Thyroid gland (tissue), 4 donors: ENCODE measurements at regions not wholly inside any gene's neighbourhood (a gene's known extent, or its start where the extent isn't known, plus 50 kb on each side); places are given as distances from the start of the nearest gene placed in this dataset.

ENCODE experiments used
- DNase-seq, 2 donors: peaks; one replicate each; pipeline ENCODE4 v3.0.0-alpha.2; 2019
- H3K27ac ChIP-seq, 3 donors: fragments of 200-600 bp; sonication (generic); 1 replicate in 2 of 3; 2 replicates in 1 of 3; pipeline ENCODE4 v1.5.1; 2016 to 2019; ENCODE audit warnings: mild to moderate bottlenecking in 1 of 3, moderate library complexity in 1 of 3
- H3K27me3 ChIP-seq: fragments of 200-600 bp; sonication (generic); one replicate; pipeline ENCODE4 v1.5.1; 2019
- H3K36me3 ChIP-seq, 2 donors: fragments of 200-600 bp; sonication (generic); one replicate each; pipeline ENCODE4 v1.5.1; 2016 to 2019
- H3K4me1 ChIP-seq, 2 donors: fragments of 200-600 bp; sonication (generic); one replicate each; pipeline ENCODE4 v1.5.1; 2017 to 2019
- H3K4me3 ChIP-seq, 3 donors: fragments of 200-600 bp; sonication (generic); replicated peaks in 1 of 3; 1 replicate in 2 of 3; 2 replicates in 1 of 3; pipeline ENCODE4 v1.5.1; 2016; ENCODE audit warnings: mild to moderate bottlenecking in 1 of 3
- H3K9me3 ChIP-seq: fragments of 200-600 bp; sonication (generic); one replicate; pipeline ENCODE4 v1.5.1; 2017
- CTCF ChIP-seq, 6 experiments: fragments of 200-600 bp in 3 of 6; fragments of 450-650 bp in 3 of 6; sonication (generic) in 3 of 6; IDR thresholded peaks; one replicate each; pipeline ENCODE4 v1.5.1; 2016 to 2019; ENCODE audit warnings: antibody characterized with exemption in 6 of 6, mild to moderate bottlenecking in 2 of 6, inconsistent platforms in 1 of 6, moderate library complexity in 1 of 6
- POLR2A ChIP-seq, 2 donors: fragments of 450-650 bp; IDR thresholded peaks; one replicate each; pipeline ENCODE4 v1.6.1; 2017; ENCODE audit warnings: antibody characterized with exemption in 2 of 2, mild to moderate bottlenecking in 2 of 2, moderate library complexity in 1 of 2
- WGBS, 2 donors: methylation state at CpG; one replicate each; pipeline ENCODE4 v1.1.5; 2017; 5-methylcytosine and 5-hydroxymethylcytosine counted together
- intact Hi-C: fragments of 100-400 bp; cut with DNase I; formaldehyde crosslinking; loops from one replicate; pipeline ENCODE4 v1.15.1; 2023

DNA sequence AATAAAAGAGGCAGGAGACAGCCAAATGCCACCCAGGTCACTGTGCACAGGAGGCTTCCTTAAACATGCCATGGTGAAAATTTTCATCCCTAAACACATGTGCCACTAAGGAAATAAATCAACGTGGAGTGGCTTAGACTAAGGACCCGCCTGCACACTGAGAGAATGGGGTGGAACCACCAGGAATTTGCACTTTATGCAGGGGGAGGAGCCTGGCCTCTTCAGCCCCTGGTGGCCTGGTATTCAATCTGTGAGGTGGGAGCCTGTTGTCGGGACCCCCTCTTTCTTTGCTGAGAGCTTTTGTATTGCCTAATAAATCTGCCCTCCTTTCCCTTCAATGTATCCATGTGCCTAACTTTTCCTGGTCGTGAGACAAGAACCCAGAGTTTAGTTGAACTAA is 204.6 kb upstream of the NRP1 start:
- H3K4me1 ChIP-seq, result no peaks in the 10 kb centered on the region
- H3K27me3 ChIP-seq, result no peaks in the 10 kb centered on the region
- H3K27ac ChIP-seq, result no peak overlapping the region
- TF ChIP-seq POLR2A (IDR thresholded peaks at IDR 0.05), result no peak
- TF ChIP-seq CTCF (IDR thresholded peaks at IDR 0.05), result no peak
- no peak overlapping the region for H3K4me3 ChIP-seq
- no peak for DNase-seq
- H3K9me3 ChIP-seq, result no peaks in the 10 kb centered on the region
- H3K36me3 ChIP-seq, result no peaks in the 10 kb centered on the region
- 75 to 79% methylated on average over 4 of the region's 4 CpGs for WGBS, 2 donors
- intact Hi-C loops, result no loop called here

GRCh38 chr10:33537066-33537465 is 202.6 kb upstream of the NRP1 start:
- no peaks in the 10 kb centered on the region for H3K36me3 ChIP-seq
- 95 to 100% methylated on average over 1 of the region's 1 CpG for WGBS, 2 donors
- no peaks in the 10 kb centered on the region for H3K4me1 ChIP-seq
- H3K9me3 ChIP-seq, result no peaks in the 10 kb centered on the region
- intact Hi-C loops, result no loop called here
- DNase-seq, result no peak
- no peak overlapping the region for H3K4me3 ChIP-seq
- no peak overlapping the region for H3K27ac ChIP-seq
- H3K27me3 ChIP-seq, result no peaks in the 10 kb centered on the region
- TF ChIP-seq POLR2A (IDR thresholded peaks at IDR 0.05) (no peak), CTCF (IDR thresholded peaks at IDR 0.05) (no peak)

- TF ChIP-seq CTCF (IDR thresholded peaks at IDR 0.05), result no peak
- TF ChIP-seq POLR2A (IDR thresholded peaks at IDR 0.05), result no peak
- Histone ChIP-seq H3K9me3 (no peaks in the 10 kb centered on the region), H3K36me3 (no peaks in the 10 kb centered on the region), H3K27ac (no peak overlapping the region), H3K4me1 (no peaks in the 10 kb centered on the region), H3K27me3 (no peaks in the 10 kb centered on the region), H3K4me3 (no peak overlapping the region)
- WGBS, 2 donors, result 85 to 95% methylated on average over 3 of the region's 3 CpGs
- intact Hi-C loops, result no loop called here
- no peak for DNase-seq
These were observed 202.0 kb upstream of the NRP1 start for GRCh38 chr10:33536508-33536907.

GRCh38 chr10:33535866-33536265 is 201.4 kb upstream of the NRP1 start:
- Histone ChIP-seq H3K27me3 (no peaks in the 10 kb centered on the region), H3K9me3 (no peaks in the 10 kb centered on the region), H3K4me1 (no peaks in the 10 kb centered on the region), H3K4me3 (no peak overlapping the region), H3K36me3 (no peaks in the 10 kb centered on the region), H3K27ac (no peak overlapping the region)
- DNase-seq, result no peak
- intact Hi-C loops, result no loop called here
- TF ChIP-seq POLR2A (IDR thresholded peaks at IDR 0.05) (no peak), CTCF (IDR thresholded peaks at IDR 0.05) (no peak)

GRCh38 chr10:33534416-33534815 is 199.9 kb upstream of the NRP1 start:
- Histone ChIP-seq H3K4me3 (no peak overlapping the region), H3K27me3 (no peaks in the 10 kb centered on the region), H3K4me1 (no peaks in the 10 kb centered on the region), H3K27ac (no peak overlapping the region), H3K9me3 (no peaks in the 10 kb centered on the region), H3K36me3 (no peaks in the 10 kb centered on the region)
- DNase-seq, result no peak
- no peak for TF ChIP-seq CTCF (IDR thresholded peaks at IDR 0.05)
- no peak for TF ChIP-seq POLR2A (IDR thresholded peaks at IDR 0.05)
- intact Hi-C loops, result no loop called here
- 88 to 91% methylated on average over 4 of the region's 4 CpGs for whole genome bisulfite sequencing, 2 donors
